Keratinocyte (primary cell): ENCODE measurements at regions not wholly inside any gene's neighbourhood (a gene's known extent, or its start where the extent isn't known, plus 50 kb on each side); places are given as distances from the start of the nearest gene placed in this dataset.

ENCODE experiments used
- DNase-seq: peaks from one replicate; pipeline ENCODE4 v3.0.0-alpha.2; 2011; ENCODE audit warnings: low read depth, missing footprints, low spot score
- FAIRE-seq: peaks from 2 replicates; lab custom pipeline; 2011; peaks lifted over from hg19 to GRCh38; lab: Jason Lieb, UNC
- H2AFZ ChIP-seq: 2 replicates; pipeline ENCODE4 v1.6.0; 2012; ENCODE audit warnings: low read length, control low read depth, inconsistent platforms; ENCODE audit not compliant: control insufficient read depth
- H3K27ac ChIP-seq: 2 replicates; pipeline ENCODE4 v1.5.1; 2011; ENCODE audit warnings: low read length; ENCODE audit not compliant: control insufficient read depth, insufficient read depth
- H3K27me3 ChIP-seq: 3 replicates; pipeline ENCODE4 v1.6.0; 2011; ENCODE audit warnings: low read length; ENCODE audit not compliant: control insufficient read depth, insufficient read depth; ENCODE audit errors: extremely low read depth
- H3K36me3 ChIP-seq, 2 experiments: 2 replicates in 1 of 2; 3 replicates in 1 of 2; pipeline ENCODE4 v1.5.1; 2011; ENCODE audit warnings: low read length in 2 of 2, mild to moderate bottlenecking in 1 of 2; ENCODE audit not compliant: control insufficient read depth in 2 of 2, insufficient read depth in 2 of 2; ENCODE audit errors: extremely low read depth in 1 of 2
- H3K4me1 ChIP-seq: 3 replicates; pipeline ENCODE4 v1.5.1; 2011; ENCODE audit warnings: low read length; ENCODE audit not compliant: control insufficient read depth, insufficient read depth; ENCODE audit errors: extremely low read depth
- H3K4me2 ChIP-seq: 3 replicates; pipeline ENCODE4 v1.6.0; 2011; ENCODE audit warnings: low read depth, low read length; ENCODE audit not compliant: control insufficient read depth, insufficient read depth; ENCODE audit errors: extremely low read depth
- H3K4me3 ChIP-seq, 3 experiments: fragments of 200-600 bp in 1 of 3; sonication (generic) in 1 of 3; 2 replicates in 2 of 3; 3 replicates in 1 of 3; pipeline ENCODE4 v1.5.1; 2011 to 2016; ENCODE audit warnings: low read length in 3 of 3, mild to moderate bottlenecking in 3 of 3, control low read depth in 2 of 3, inconsistent platforms in 1 of 3, low read depth in 1 of 3, mixed read lengths in 1 of 3, mixed run types in 1 of 3, moderate library complexity in 1 of 3; ENCODE audit not compliant: control insufficient read depth in 2 of 3, insufficient read depth in 2 of 3; ENCODE audit errors: extremely low read depth in 1 of 3
- H3K79me2 ChIP-seq: 2 replicates; pipeline ENCODE4 v1.6.0; 2012; ENCODE audit warnings: low read length; ENCODE audit not compliant: control insufficient read depth, insufficient read depth
- H3K9ac ChIP-seq: 3 replicates; pipeline ENCODE4 v1.6.0; 2011; ENCODE audit warnings: low read length; ENCODE audit not compliant: control insufficient read depth, insufficient read depth; ENCODE audit errors: extremely low read depth
- H3K9me1 ChIP-seq: 3 replicates; pipeline ENCODE4 v1.6.0; 2011; ENCODE audit warnings: low read length; ENCODE audit not compliant: control insufficient read depth, insufficient read depth; ENCODE audit errors: extremely low read depth
- H3K9me3 ChIP-seq: 2 replicates; pipeline ENCODE4 v1.5.1; 2012; ENCODE audit warnings: low read depth, low read length; ENCODE audit not compliant: control insufficient read depth
- H4K20me1 ChIP-seq: 3 replicates; pipeline ENCODE4 v1.6.0; 2011; ENCODE audit warnings: low read length; ENCODE audit not compliant: control insufficient read depth, insufficient read depth; ENCODE audit errors: extremely low read depth
- CTCF ChIP-seq, 3 experiments: IDR thresholded peaks in 1 of 3; conservative IDR thresholded peaks in 1 of 3; optimal IDR thresholded peaks in 1 of 3; 2 replicates in 2 of 3; 3 replicates in 1 of 3; pipeline versions ENCODE3 to v1.5.1; 2011; ENCODE audit warnings: low read length in 3 of 3, mild to moderate bottlenecking in 3 of 3, moderate library complexity in 2 of 3, control low read depth in 1 of 3, inconsistent platforms in 1 of 3; ENCODE audit not compliant: insufficient read depth in 2 of 3; ENCODE audit errors: extremely low read depth in 1 of 3
- EZH2 ChIP-seq: IDR thresholded peaks from one replicate; pipeline ENCODE4 v1.6.1; 2012; ENCODE audit warnings: inconsistent platforms, mild to moderate bottlenecking, low read length, moderate library complexity
- dilution Hi-C: fragments of 300-500 bp; cut with MboI; formaldehyde crosslinking; loops from one replicate; pipeline ENCODE4 v1.7.0; 2020; ENCODE audit warnings: low sequenced_read_pairs; ENCODE audit not compliant: extremely low pct_ligation_motif_present

GRCh38 chr1:87263281-87263680 is 65.4 kb upstream of the LMO4 start:
- Histone ChIP-seq H3K79me2 (no peaks in the 10 kb centered on the region), H3K27ac (no peak overlapping the region), H3K4me3 (no peak overlapping the region), H3K4me1 (no peaks in the 10 kb centered on the region), H2AFZ (no peak overlapping the region), H3K4me2 (no peak overlapping the region), H4K20me1 (no peaks in the 10 kb centered on the region), H3K9ac (no peak overlapping the region), H3K9me1 (no peaks in the 10 kb centered on the region), H3K36me3 (no peaks in the 10 kb centered on the region), H3K9me3 (no peaks in the 10 kb centered on the region), H3K27me3 (no peaks in the 10 kb centered on the region)
- DNase-seq (no peak), FAIRE-seq (no peak)
- dilution Hi-C loops, result no loop called here
- TF ChIP-seq CTCF (optimal IDR thresholded peaks at IDR 0.05 in 1 of 3, IDR thresholded peaks at IDR 0.05 in 1 of 3, conservative IDR thresholded peaks at IDR 0.05 in 1 of 3; ENCODE audit: extremely low read depth in 1 of 3, insufficient read depth in 2 of 3, low read length in 3 of 3) (no peak), EZH2 (no peak)

GRCh38 chr1:87263785-87264184 is 64.9 kb upstream of the LMO4 start:
- no peaks in the 10 kb centered on the region for H3K4me1 ChIP-seq

More at GRCh38 chr1:87263785-87264184, 64.9 kb upstream of the LMO4 start:
- Histone ChIP-seq H3K9me1 (no peaks in the 10 kb centered on the region), H3K9me3 (no peaks in the 10 kb centered on the region), H3K27ac (no peak overlapping the region), H3K4me3 (no peak overlapping the region), H4K20me1 (no peaks in the 10 kb centered on the region), H3K27me3 (no peaks in the 10 kb centered on the region), H3K79me2 (no peaks in the 10 kb centered on the region), H3K4me2 (no peak overlapping the region), H3K9ac (no peak overlapping the region), H2AFZ (no peak overlapping the region), H3K36me3 (no peaks in the 10 kb centered on the region)
- DNase-seq (no peak), FAIRE-seq (no peak)
- dilution Hi-C loops, result no loop called here
- TF ChIP-seq CTCF (optimal IDR thresholded peaks at IDR 0.05 in 1 of 3, IDR thresholded peaks at IDR 0.05 in 1 of 3, conservative IDR thresholded peaks at IDR 0.05 in 1 of 3; ENCODE audit: extremely low read depth in 1 of 3, insufficient read depth in 2 of 3, low read length in 3 of 3), result no peak
